ENCODE measurements at regions not wholly inside any gene's neighbourhood (a gene's known extent, or its start where the extent isn't known, plus 50 kb on each side); places are given as distances from the start of the nearest gene placed in this dataset.

GRCh38 chr2:160581035-160581434 is 87.4 kb upstream of the RBMS1 start:
- TF ChIP-seq CTCF (IDR thresholded peaks at IDR 0.05; ENCODE audit: unreplicated experiment), result no peak
- H3K27me3 Mint-ChIP-seq (ENCODE audit: low read depth), result no peaks in the 10 kb centered on the region
- H3K27ac Mint-ChIP-seq, result peak overlapping the region; percentile 87
- H3K4me3 Mint-ChIP-seq, result no peak overlapping the region
- peaks cover 44% of the 10 kb centered on the region for H3K4me1 Mint-ChIP-seq
- H3K36me3 Mint-ChIP-seq, result no peaks in the 10 kb centered on the region
- no peak for DNase-seq (ENCODE audit: low spot score in 2 of 2, unreplicated experiment in 2 of 2)
- H3K9me3 Mint-ChIP-seq, result peaks cover 7% of the 10 kb centered on the region

- no peak for TF ChIP-seq CTCF (IDR thresholded peaks at IDR 0.05; ENCODE audit: unreplicated experiment)
- Mint-ChIP-seq H3K9me3 (peaks cover 7% of the 10 kb centered on the region), H3K4me1 (peaks cover 45% of the 10 kb centered on the region), H3K36me3 (no peaks in the 10 kb centered on the region), H3K27ac (peak overlapping the region; percentile 87), H3K4me3 (no peak overlapping the region), H3K27me3 (ENCODE audit: low read depth) (no peaks in the 10 kb centered on the region)
- DNase-seq (ENCODE audit: low spot score in 2 of 2, unreplicated experiment in 2 of 2), result no peak
Observed at GRCh38 chr2:160581448-160581847, 87.8 kb upstream of the RBMS1 start.

- Mint-ChIP-seq H3K36me3 (no peaks in the 10 kb centered on the region), H3K27ac (peak overlapping the region; percentile 97), H3K4me3 (no peak overlapping the region), H3K27me3 (ENCODE audit: low read depth) (no peaks in the 10 kb centered on the region), H3K9me3 (peaks cover 7% of the 10 kb centered on the region), H3K4me1 (peaks cover 45% of the 10 kb centered on the region)
- DNase-seq (ENCODE audit: low spot score in 2 of 2, unreplicated experiment in 2 of 2), result no peak
- TF ChIP-seq CTCF (IDR thresholded peaks at IDR 0.05; ENCODE audit: unreplicated experiment), result no peak
Observed at GRCh38 chr2:160582081-160582480, 88.5 kb upstream of the RBMS1 start.

- no peak for TF ChIP-seq CTCF (IDR thresholded peaks at IDR 0.05; ENCODE audit: unreplicated experiment)
- H3K27ac Mint-ChIP-seq, result peak overlapping the region; percentile 97
Observed at GRCh38 chr2:160582490-160583145, 89.0 kb upstream of the RBMS1 start.

GRCh38 chr2:160583146-160583535 is 89.5 kb upstream of the RBMS1 start:
- Mint-ChIP-seq H3K27me3 (ENCODE audit: low read depth) (no peaks in the 10 kb centered on the region), H3K4me1 (peaks cover 45% of the 10 kb centered on the region), H3K4me3 (peak overlapping the region; percentile 9), H3K27ac (peak overlapping the region; percentile 97), H3K36me3 (no peaks in the 10 kb centered on the region), H3K9me3 (peaks cover 1% of the 10 kb centered on the region)
- TF ChIP-seq CTCF (IDR thresholded peaks at IDR 0.05; ENCODE audit: unreplicated experiment), result no peak
- DNase-seq (ENCODE audit: low spot score in 2 of 2, unreplicated experiment in 2 of 2), result no peak

More at GRCh38 chr2:160582490-160583145, 89.0 kb upstream of the RBMS1 start:
- peaks cover 4% of the 10 kb centered on the region for H3K9me3 Mint-ChIP-seq
- H3K27me3 Mint-ChIP-seq (ENCODE audit: low read depth), result no peaks in the 10 kb centered on the region
- H3K36me3 Mint-ChIP-seq, result no peaks in the 10 kb centered on the region
- H3K4me1 Mint-ChIP-seq, result peaks cover 45% of the 10 kb centered on the region
- DNase-seq (ENCODE audit: low spot score in 2 of 2, unreplicated experiment in 2 of 2), result no peak
- no peak overlapping the region for H3K4me3 Mint-ChIP-seq
